Keratinocyte (primary cell): ENCODE measurements at regions not wholly inside any gene's neighbourhood (a gene's known extent, or its start where the extent isn't known, plus 50 kb on each side); places are given as distances from the start of the nearest gene placed in this dataset.

Experiments
- DNase-seq: peaks from one replicate; pipeline ENCODE4 v3.0.0-alpha.2; 2011; ENCODE audit warnings: low read depth, missing footprints, low spot score
- FAIRE-seq: peaks from 2 replicates; lab custom pipeline; 2011; peaks lifted over from hg19 to GRCh38; lab: Jason Lieb, UNC
- H2AFZ ChIP-seq: 2 replicates; pipeline ENCODE4 v1.6.0; 2012; ENCODE audit warnings: low read length, control low read depth, inconsistent platforms; ENCODE audit not compliant: control insufficient read depth
- H3K27ac ChIP-seq: 2 replicates; pipeline ENCODE4 v1.5.1; 2011; ENCODE audit warnings: low read length; ENCODE audit not compliant: control insufficient read depth, insufficient read depth
- H3K27me3 ChIP-seq: 3 replicates; pipeline ENCODE4 v1.6.0; 2011; ENCODE audit warnings: low read length; ENCODE audit not compliant: control insufficient read depth, insufficient read depth; ENCODE audit errors: extremely low read depth
- H3K36me3 ChIP-seq, 2 experiments: 2 replicates in 1 of 2; 3 replicates in 1 of 2; pipeline ENCODE4 v1.5.1; 2011; ENCODE audit warnings: low read length in 2 of 2, mild to moderate bottlenecking in 1 of 2; ENCODE audit not compliant: control insufficient read depth in 2 of 2, insufficient read depth in 2 of 2; ENCODE audit errors: extremely low read depth in 1 of 2
- H3K4me1 ChIP-seq: 3 replicates; pipeline ENCODE4 v1.5.1; 2011; ENCODE audit warnings: low read length; ENCODE audit not compliant: control insufficient read depth, insufficient read depth; ENCODE audit errors: extremely low read depth
- H3K4me2 ChIP-seq: 3 replicates; pipeline ENCODE4 v1.6.0; 2011; ENCODE audit warnings: low read depth, low read length; ENCODE audit not compliant: control insufficient read depth, insufficient read depth; ENCODE audit errors: extremely low read depth
- H3K4me3 ChIP-seq, 3 experiments: fragments of 200-600 bp in 1 of 3; sonication (generic) in 1 of 3; 2 replicates in 2 of 3; 3 replicates in 1 of 3; pipeline ENCODE4 v1.5.1; 2011 to 2016; ENCODE audit warnings: low read length in 3 of 3, mild to moderate bottlenecking in 3 of 3, control low read depth in 2 of 3, inconsistent platforms in 1 of 3, low read depth in 1 of 3, mixed read lengths in 1 of 3, mixed run types in 1 of 3, moderate library complexity in 1 of 3; ENCODE audit not compliant: control insufficient read depth in 2 of 3, insufficient read depth in 2 of 3; ENCODE audit errors: extremely low read depth in 1 of 3
- H3K79me2 ChIP-seq: 2 replicates; pipeline ENCODE4 v1.6.0; 2012; ENCODE audit warnings: low read length; ENCODE audit not compliant: control insufficient read depth, insufficient read depth
- H3K9ac ChIP-seq: 3 replicates; pipeline ENCODE4 v1.6.0; 2011; ENCODE audit warnings: low read length; ENCODE audit not compliant: control insufficient read depth, insufficient read depth; ENCODE audit errors: extremely low read depth
- H3K9me1 ChIP-seq: 3 replicates; pipeline ENCODE4 v1.6.0; 2011; ENCODE audit warnings: low read length; ENCODE audit not compliant: control insufficient read depth, insufficient read depth; ENCODE audit errors: extremely low read depth
- H3K9me3 ChIP-seq: 2 replicates; pipeline ENCODE4 v1.5.1; 2012; ENCODE audit warnings: low read depth, low read length; ENCODE audit not compliant: control insufficient read depth
- H4K20me1 ChIP-seq: 3 replicates; pipeline ENCODE4 v1.6.0; 2011; ENCODE audit warnings: low read length; ENCODE audit not compliant: control insufficient read depth, insufficient read depth; ENCODE audit errors: extremely low read depth
- EZH2 ChIP-seq: IDR thresholded peaks from one replicate; pipeline ENCODE4 v1.6.1; 2012; ENCODE audit warnings: inconsistent platforms, mild to moderate bottlenecking, low read length, moderate library complexity
- dilution Hi-C: fragments of 300-500 bp; cut with MboI; formaldehyde crosslinking; loops from one replicate; pipeline ENCODE4 v1.7.0; 2020; ENCODE audit warnings: low sequenced_read_pairs; ENCODE audit not compliant: extremely low pct_ligation_motif_present
- TF ChIP-seq, protein P1 (sequence below), 3 experiments: IDR thresholded peaks in 1 of 3; conservative IDR thresholded peaks in 1 of 3; optimal IDR thresholded peaks in 1 of 3; 2 replicates in 2 of 3; 3 replicates in 1 of 3; pipeline versions ENCODE3 to v1.5.1; 2011; ENCODE audit warnings: low read length in 3 of 3, mild to moderate bottlenecking in 3 of 3, moderate library complexity in 2 of 3, control low read depth in 1 of 3, inconsistent platforms in 1 of 3; ENCODE audit not compliant: insufficient read depth in 2 of 3; ENCODE audit errors: extremely low read depth in 1 of 3

DNA sequence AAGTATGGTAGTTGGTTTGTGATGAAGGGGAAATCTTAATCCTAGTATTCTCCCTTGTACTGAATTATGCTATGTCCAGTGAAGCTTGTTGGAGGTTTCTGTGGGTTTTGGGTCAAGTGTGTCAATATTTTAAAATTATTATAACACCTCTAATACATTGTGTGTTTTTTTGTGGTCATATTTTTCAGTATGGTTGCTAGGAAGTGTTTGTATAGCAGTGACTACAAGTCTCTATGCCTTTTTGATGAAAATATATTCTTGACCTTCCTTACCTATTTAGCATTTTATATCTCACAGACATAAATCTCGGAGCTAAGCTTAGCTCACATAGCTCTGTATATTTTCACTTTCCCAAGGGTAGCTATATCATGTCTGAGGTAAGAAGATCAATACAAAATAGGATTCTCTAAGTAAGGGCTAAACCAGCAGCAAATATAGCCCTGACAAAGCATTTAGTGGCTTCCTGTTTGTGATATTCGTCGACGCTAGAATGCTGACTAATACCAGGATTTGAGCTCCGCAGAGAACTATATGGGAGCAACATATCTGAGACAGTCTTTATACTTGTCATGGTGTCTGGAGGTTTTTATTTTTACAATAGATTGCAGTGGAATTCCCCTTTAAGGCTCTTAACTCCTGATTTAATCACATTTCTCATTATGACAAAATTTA is 82.3 kb downstream of the MACIR start:
- TF ChIP-seq, protein P1, sequence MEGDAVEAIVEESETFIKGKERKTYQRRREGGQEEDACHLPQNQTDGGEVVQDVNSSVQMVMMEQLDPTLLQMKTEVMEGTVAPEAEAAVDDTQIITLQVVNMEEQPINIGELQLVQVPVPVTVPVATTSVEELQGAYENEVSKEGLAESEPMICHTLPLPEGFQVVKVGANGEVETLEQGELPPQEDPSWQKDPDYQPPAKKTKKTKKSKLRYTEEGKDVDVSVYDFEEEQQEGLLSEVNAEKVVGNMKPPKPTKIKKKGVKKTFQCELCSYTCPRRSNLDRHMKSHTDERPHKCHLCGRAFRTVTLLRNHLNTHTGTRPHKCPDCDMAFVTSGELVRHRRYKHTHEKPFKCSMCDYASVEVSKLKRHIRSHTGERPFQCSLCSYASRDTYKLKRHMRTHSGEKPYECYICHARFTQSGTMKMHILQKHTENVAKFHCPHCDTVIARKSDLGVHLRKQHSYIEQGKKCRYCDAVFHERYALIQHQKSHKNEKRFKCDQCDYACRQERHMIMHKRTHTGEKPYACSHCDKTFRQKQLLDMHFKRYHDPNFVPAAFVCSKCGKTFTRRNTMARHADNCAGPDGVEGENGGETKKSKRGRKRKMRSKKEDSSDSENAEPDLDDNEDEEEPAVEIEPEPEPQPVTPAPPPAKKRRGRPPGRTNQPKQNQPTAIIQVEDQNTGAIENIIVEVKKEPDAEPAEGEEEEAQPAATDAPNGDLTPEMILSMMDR (optimal IDR thresholded peaks at IDR 0.05 in 1 of 3, IDR thresholded peaks at IDR 0.05 in 1 of 3, conservative IDR thresholded peaks at IDR 0.05 in 1 of 3; ENCODE audit: extremely low read depth in 1 of 3, insufficient read depth in 2 of 3, low read length in 3 of 3): no peak
- no peak for TF ChIP-seq EZH2
- Histone ChIP-seq H3K36me3 (no peaks in the 10 kb centered on the region), H3K79me2 (no peaks in the 10 kb centered on the region), H3K27ac (no peak overlapping the region), H3K9ac (no peak overlapping the region), H3K4me3 (no peak overlapping the region), H3K9me3 (no peaks in the 10 kb centered on the region), H3K27me3 (no peaks in the 10 kb centered on the region), H3K4me2 (no peak overlapping the region), H3K9me1 (no peaks in the 10 kb centered on the region), H2AFZ (no peak overlapping the region), H4K20me1 (no peaks in the 10 kb centered on the region), H3K4me1 (no peaks in the 10 kb centered on the region)
- DNase-seq (no peak), FAIRE-seq (no peak)
- dilution Hi-C loops: no loop called here

GRCh38 chr5:103340132-103340531 is 81.6 kb downstream of the MACIR start:
- no peaks in the 10 kb centered on the region for H3K79me2 ChIP-seq
- H3K4me3 ChIP-seq: no peak overlapping the region
- no peak for FAIRE-seq
- no peaks in the 10 kb centered on the region for H3K9me3 ChIP-seq
- no peak for DNase-seq
- no peak overlapping the region for H3K27ac ChIP-seq
- no peak overlapping the region for H3K4me2 ChIP-seq
- dilution Hi-C loops: no loop called here
- no peaks in the 10 kb centered on the region for H3K9me1 ChIP-seq
- H2AFZ ChIP-seq: no peak overlapping the region
- H4K20me1 ChIP-seq: no peaks in the 10 kb centered on the region
- H3K9ac ChIP-seq: no peak overlapping the region
- H3K36me3 ChIP-seq: no peaks in the 10 kb centered on the region
- no peaks in the 10 kb centered on the region for H3K27me3 ChIP-seq
- H3K4me1 ChIP-seq: no peaks in the 10 kb centered on the region
- no peak for TF ChIP-seq EZH2
- TF ChIP-seq, protein P1 (optimal IDR thresholded peaks at IDR 0.05 in 1 of 3, IDR thresholded peaks at IDR 0.05 in 1 of 3, conservative IDR thresholded peaks at IDR 0.05 in 1 of 3; ENCODE audit: extremely low read depth in 1 of 3, insufficient read depth in 2 of 3, low read length in 3 of 3): no peak
